IMR-90 (cell line): ENCODE measurements at regions not wholly inside any gene's neighbourhood (a gene's known extent, or its start where the extent isn't known, plus 50 kb on each side); places are given as distances from the start of the nearest gene placed in this dataset.

Experiments
- ATAC-seq: fragments of 200-7000 bp; cut with Tn5 transposase; 2 replicates; pipeline ENCODE4 v1.9.1; 2020; ENCODE audit warnings: low read depth, mild to moderate bottlenecking, moderate library complexity
- BruUV-seq: library from RNA; stranded (reverse); fragments of 400-500 nt; replicated peaks from 2 replicates; lab custom pipeline; 2021; lab: Mats Ljungman, UMichigan
- CTCF ChIA-PET: fragments of 300-600 bp; formaldehyde crosslinking; extraction: SDS; loops from one replicate; lab custom pipeline; 2021; ENCODE audit warnings: antibody characterized with exemption; lab: Yijun Ruan, JAX
- POLR2A ChIA-PET: fragments of 300-600 bp; sonication (Branson Sonifier 250); formaldehyde crosslinking; loops from one replicate; lab custom pipeline; 2022; ENCODE audit warnings: antibody characterized with exemption; ENCODE audit not compliant: unreplicated experiment; lab: Charles Lee
- DNase-seq: peaks from one replicate; pipeline ENCODE4 v3.0.0; 2013
- H2AFZ ChIP-seq: replicated peaks from 2 replicates; pipeline ENCODE3; 2013; ENCODE audit warnings: low read length, mild to moderate bottlenecking; ENCODE audit not compliant: poor library complexity
- H2AK5ac ChIP-seq: 2 replicates; pipeline ENCODE4 v1.6.1; 2013; ENCODE audit warnings: low read depth, low read length, inconsistent platforms
- H2AK9ac ChIP-seq: replicated peaks from 2 replicates; pipeline ENCODE3; 2013; ENCODE audit warnings: mild to moderate bottlenecking, low read depth, low read length, moderate library complexity; ENCODE audit not compliant: poor library complexity
- H2BK120ac ChIP-seq: 2 replicates; pipeline ENCODE4 v1.6.1; 2013; ENCODE audit warnings: low read depth, low read length, inconsistent platforms
- H2BK15ac ChIP-seq: 3 replicates; pipeline ENCODE4 v1.6.1; 2013; ENCODE audit warnings: low read depth, low read length, inconsistent platforms
- H2BK20ac ChIP-seq: 2 replicates; pipeline ENCODE4 v1.6.1; 2013; ENCODE audit warnings: low read depth, mild to moderate bottlenecking, inconsistent platforms, low read length, moderate library complexity
- H2BK5ac ChIP-seq: 2 replicates; pipeline ENCODE4 v1.6.1; 2013; ENCODE audit warnings: mild to moderate bottlenecking, low read depth, low read length, inconsistent platforms; ENCODE audit not compliant: poor library complexity, severe bottlenecking
- H3K14ac ChIP-seq: replicated peaks from 2 replicates; pipeline ENCODE4 v1.6.1; 2013; ENCODE audit warnings: low read depth, low read length, inconsistent platforms
- H3K18ac ChIP-seq: 2 replicates; pipeline ENCODE4 v1.6.1; 2013; ENCODE audit warnings: low read depth, low read length, control low read depth
- H3K23ac ChIP-seq: 2 replicates; pipeline ENCODE4 v1.6.1; 2013; ENCODE audit warnings: low read depth, low read length, inconsistent platforms
- H3K27ac ChIP-seq: 2 replicates; pipeline ENCODE4 v1.5.1; 2013; ENCODE audit warnings: mild to moderate bottlenecking, control low read depth, low read length; ENCODE audit not compliant: insufficient read depth
- H3K27me3 ChIP-seq: 2 replicates; pipeline ENCODE4 v1.6.1; 2013; ENCODE audit warnings: low read length; ENCODE audit not compliant: control insufficient read depth, insufficient read depth
- H3K36me3 ChIP-seq: 2 replicates; pipeline ENCODE4 v1.6.1; 2013; ENCODE audit warnings: low read length, mixed read lengths; ENCODE audit not compliant: control insufficient read depth, insufficient read depth
- H3K4ac ChIP-seq: 2 replicates; pipeline ENCODE4 v1.6.1; 2013; ENCODE audit warnings: low read depth, low read length, inconsistent platforms
- H3K4me1 ChIP-seq: 2 replicates; pipeline ENCODE4 v1.6.1; 2013; ENCODE audit warnings: low read length, mixed read lengths; ENCODE audit not compliant: control insufficient read depth, insufficient read depth
- H3K4me2 ChIP-seq: 2 replicates; pipeline ENCODE4 v1.6.1; 2013; ENCODE audit warnings: low read depth, mild to moderate bottlenecking, control low read depth, low read length, moderate library complexity
- H3K4me3 ChIP-seq: 2 replicates; pipeline ENCODE4 v1.5.1; 2013; ENCODE audit warnings: low read depth, mild to moderate bottlenecking, control low read depth, low read length, moderate library complexity; ENCODE audit not compliant: insufficient read depth
- H3K56ac ChIP-seq: 2 replicates; pipeline ENCODE4 v1.6.1; 2013; ENCODE audit warnings: low read length, inconsistent platforms; ENCODE audit not compliant: insufficient read depth; ENCODE audit errors: extremely low read depth
- H3K79me1 ChIP-seq, 2 experiments: 2 replicates each; pipeline ENCODE4 v1.6.1; 2013; ENCODE audit warnings: low read length in 2 of 2, inconsistent platforms in 1 of 2, low read depth in 1 of 2
- H3K9ac ChIP-seq: 2 replicates; pipeline ENCODE4 v1.6.1; 2013; ENCODE audit warnings: low read depth, low read length, control low read depth
- H3K9me1 ChIP-seq: 2 replicates; pipeline ENCODE4 v1.6.1; 2013; ENCODE audit warnings: low read length, inconsistent platforms; ENCODE audit not compliant: insufficient read depth
- H3K9me3 ChIP-seq: 2 replicates; pipeline ENCODE4 v1.6.1; 2013; ENCODE audit warnings: low read length; ENCODE audit not compliant: control insufficient read depth, insufficient read depth
- H4K20me1 ChIP-seq: 2 replicates; pipeline ENCODE4 v1.6.1; 2013; ENCODE audit warnings: low read length, inconsistent platforms; ENCODE audit not compliant: insufficient read depth
- H4K5ac ChIP-seq: 2 replicates; pipeline ENCODE4 v1.6.1; 2013; ENCODE audit warnings: mild to moderate bottlenecking, low read depth, low read length, control low read depth
- H4K8ac ChIP-seq, 2 experiments: 2 replicates each; pipeline ENCODE4 v1.6.1; 2013; ENCODE audit warnings: low read depth in 2 of 2, low read length in 2 of 2, control low read depth in 1 of 2, inconsistent platforms in 1 of 2
- H4K91ac ChIP-seq: 2 replicates; pipeline ENCODE4 v1.6.1; 2013; ENCODE audit warnings: low read depth, low read length, inconsistent platforms; ENCODE audit not compliant: insufficient read depth
- BHLHE40 ChIP-seq: fragments of 150-350 bp; IDR thresholded peaks from 2 replicates; pipeline ENCODE4 v1.6.1; 2016; ENCODE audit warnings: mild to moderate bottlenecking, low read depth, low read length
- CEBPB ChIP-seq: IDR thresholded peaks from 2 replicates; pipeline ENCODE4 v1.6.1; 2012; ENCODE audit warnings: low read depth, low read length, improper control_type of control experiment
- CHD1 ChIP-seq: IDR thresholded peaks from 2 replicates; pipeline ENCODE4 v1.6.1; 2012; ENCODE audit warnings: low read depth, low read length, improper control_type of control experiment
- CTCF ChIP-seq: conservative IDR thresholded peaks from 2 replicates; pipeline ENCODE4 v1.5.1; 2012; ENCODE audit warnings: mild to moderate bottlenecking, low read depth, low read length, improper control_type of control experiment
- ELK1 ChIP-seq: fragments of 150-350 bp; IDR thresholded peaks from 2 replicates; pipeline ENCODE4 v1.6.1; 2016; ENCODE audit warnings: low read depth, mild to moderate bottlenecking, low read length, moderate library complexity, borderline replicate concordance
- MAFK ChIP-seq: IDR thresholded peaks from 2 replicates; pipeline ENCODE4 v1.6.1; 2012; ENCODE audit warnings: low read depth, low read length, improper control_type of control experiment
- MAZ ChIP-seq: IDR thresholded peaks from 2 replicates; pipeline ENCODE4 v1.6.1; 2012; ENCODE audit warnings: low read depth, mild to moderate bottlenecking, low read length, improper control_type of control experiment, moderate library complexity, borderline replicate concordance
- MXI1 ChIP-seq: IDR thresholded peaks from 2 replicates; pipeline ENCODE4 v1.6.1; 2012; ENCODE audit warnings: low read depth, mild to moderate bottlenecking, low read length, moderate library complexity, borderline replicate concordance
- NFE2L2 ChIP-seq: fragments of 150-350 bp; IDR thresholded peaks from 2 replicates; pipeline ENCODE4 v1.6.1; 2016; ENCODE audit warnings: low read depth, mild to moderate bottlenecking, low read length
- POLR2A ChIP-seq: IDR thresholded peaks from 2 replicates; pipeline ENCODE4 v1.6.1; 2012; ENCODE audit warnings: mild to moderate bottlenecking, low read depth, low read length
- RAD21 ChIP-seq: IDR thresholded peaks from 2 replicates; pipeline ENCODE4 v1.6.1; 2012; ENCODE audit warnings: low read length, improper control_type of control experiment
- RCOR1 ChIP-seq: IDR thresholded peaks from 2 replicates; pipeline ENCODE4 v1.6.1; 2012; ENCODE audit warnings: mild to moderate bottlenecking, low read length, improper control_type of control experiment; ENCODE audit not compliant: insufficient replicate concordance
- RFX5 ChIP-seq: IDR thresholded peaks from 2 replicates; pipeline ENCODE4 v1.8.0; 2012; ENCODE audit warnings: low read depth, mild to moderate bottlenecking, low read length, moderate library complexity
- USF2 ChIP-seq: fragments of 150-350 bp; IDR thresholded peaks from 2 replicates; pipeline ENCODE4 v1.6.1; 2017; ENCODE audit warnings: mild to moderate bottlenecking, antibody characterized with exemption, low read length, low read depth
- WGBS, 2 experiments: methylation state at CpG; one replicate each; pipeline versions ENCODE4 v1.1.5 to v1.1.7; 2013; ENCODE audit warnings: missing lambda C conversion rate in 2 of 2; ENCODE audit not compliant: insufficient read length in 1 of 2; ENCODE audit errors: extremely low coverage in 2 of 2; 5-methylcytosine and 5-hydroxymethylcytosine counted together
- dilution Hi-C: fragments of 300-500 bp; cut with HindIII; formaldehyde crosslinking; loops from one replicate; pipeline ENCODE4 v1.14.3; 2018; ENCODE audit warnings: low sequenced_read_pairs; ENCODE audit not compliant: unreplicated experiment
- in situ Hi-C: fragments of 300-500 bp; cut with MboI; formaldehyde crosslinking; loops from 3 replicates; pipeline ENCODE4 v1.14.3; 2019; ENCODE audit warnings: low sequenced_read_pairs, inconsistent platforms, mixed read lengths
- intact Hi-C: fragments of 100-400 bp; cut with micrococcal nuclease; formaldehyde crosslinking; loops from 2 replicates; pipeline ENCODE4 v1.10.0; 2022

GRCh38 chr10:4154191-4154715, 369.2 kb upstream of the KLF6 start:
- CTCF ChIA-PET = interaction anchor here (1.4 kb wide), 1 partner anchor 10 kb away, joined by 3 read pairs; no protein-coding TSS in a partner anchor

More at GRCh38 chr10:4154191-4154715, 369.2 kb upstream of the KLF6 start:
- no peak overlapping the region for H2AK9ac ChIP-seq
- WGBS, 2 experiments = no CpG with 5 or more reads among the region's 4 CpGs
- no peak overlapping the region for H3K4me3 ChIP-seq
- no peak overlapping the region for H4K91ac ChIP-seq
- H2AFZ ChIP-seq = no peak overlapping the region
- no peak overlapping the region for H3K14ac ChIP-seq
- H3K79me1 ChIP-seq = no peaks in the 10 kb centered on the region
- H2BK20ac ChIP-seq = no peak overlapping the region
- H3K56ac ChIP-seq = no peak overlapping the region
- TF ChIP-seq CTCF = no peak
- no peak for TF ChIP-seq RCOR1
- TF ChIP-seq ELK1 = no peak
- no peak for TF ChIP-seq RAD21
- TF ChIP-seq NFE2L2 = no peak
- no peak for TF ChIP-seq MAZ
- TF ChIP-seq CHD1 = no peak
- TF ChIP-seq RFX5 = no peak
- no peak for TF ChIP-seq POLR2A
- no peak for TF ChIP-seq USF2
- TF ChIP-seq CEBPB = no peak
- TF ChIP-seq MAFK = no peak
- no peak for TF ChIP-seq MXI1
- no peak for TF ChIP-seq BHLHE40
- H2BK15ac ChIP-seq = no peak overlapping the region
- H4K5ac ChIP-seq = no peak overlapping the region
- H3K4ac ChIP-seq = no peak overlapping the region
- H3K9ac ChIP-seq = no peak overlapping the region
- POLR2A ChIA-PET = no interaction called here
- no peaks in the 10 kb centered on the region for H3K4me1 ChIP-seq
- dilution Hi-C loops = no loop called here
- H3K27ac ChIP-seq = no peak overlapping the region
- DNase-seq (no peak), ATAC-seq (no peak)
- H3K23ac ChIP-seq = no peak overlapping the region
- BruUV-seq = no TSS peak
- H3K9me1 ChIP-seq = no peaks in the 10 kb centered on the region
- H4K20me1 ChIP-seq = no peaks in the 10 kb centered on the region
- in situ Hi-C loops = no loop called here
- intact Hi-C loops = no loop called here
- H2AK5ac ChIP-seq = no peak overlapping the region
- no peak overlapping the region for H2BK120ac ChIP-seq
- H3K27me3 ChIP-seq = no peaks in the 10 kb centered on the region
- H2BK5ac ChIP-seq = no peak overlapping the region
- H3K4me2 ChIP-seq = no peak overlapping the region
- H3K36me3 ChIP-seq = no peaks in the 10 kb centered on the region
- H3K9me3 ChIP-seq = no peaks in the 10 kb centered on the region
- no peak overlapping the region for H4K8ac ChIP-seq
- H3K18ac ChIP-seq = no peak overlapping the region
